PC-3 (cell line): ENCODE measurements at regions not wholly inside any gene's neighbourhood (a gene's known extent, or its start where the extent isn't known, plus 50 kb on each side); places are given as distances from the start of the nearest gene placed in this dataset.
A peak's percentile ranks its signal among the peaks of the same experiment; 100 is the strongest.

Experiments used
- ATAC-seq: fragments of 200-7000 bp; cut with Tn5 transposase; 2 replicates; pipeline ENCODE4 v1.9.1; 2020; ENCODE audit warnings: mild to moderate bottlenecking, moderate library complexity
- BruUV-seq: library from RNA; stranded (reverse); fragments of 400-500 nt; replicated peaks from 2 replicates; lab custom pipeline; 2021; lab: Mats Ljungman, UMichigan
- CTCF ChIA-PET: fragments of 300-600 bp; sonication (Branson Sonifier 250); formaldehyde crosslinking; loops from one replicate; lab custom pipeline; 2022; ENCODE audit warnings: antibody characterized with exemption; lab: Charles Lee
- POLR2A ChIA-PET: fragments of 300-600 bp; sonication (Branson Sonifier 250); formaldehyde crosslinking; loops from one replicate; lab custom pipeline; 2022; ENCODE audit warnings: antibody characterized with exemption; ENCODE audit not compliant: unreplicated experiment; lab: Charles Lee
- DNase-seq: peaks from one replicate; pipeline ENCODE4 v3.0.0-alpha.2; 2015
- H2AFZ ChIP-seq: fragments of 300-600 bp; sonication (generic); 2 replicates; pipeline ENCODE4 v1.6.0; 2016; ENCODE audit warnings: antibody characterized with exemption, low read length
- H3F3A ChIP-seq: fragments of 300-600 bp; sonication (generic); one replicate; pipeline ENCODE4 v1.6.0; 2017; ENCODE audit warnings: antibody characterized with exemption, low read length, control low read depth, mild to moderate bottlenecking; ENCODE audit not compliant: unreplicated experiment
- H3K27ac ChIP-seq: fragments of 300-600 bp; sonication (generic); 2 replicates; pipeline ENCODE4 v1.5.1; 2016; ENCODE audit warnings: mild to moderate bottlenecking, low read length
- H3K27me3 ChIP-seq: fragments of 300-600 bp; sonication (generic); 2 replicates; pipeline ENCODE4 v1.6.1; 2016; ENCODE audit warnings: low read length, mixed read lengths
- H3K36me3 ChIP-seq: fragments of 300-600 bp; sonication (generic); 2 replicates; pipeline ENCODE4 v1.6.1; 2016; ENCODE audit warnings: low read depth, mixed run types, low read length, mixed read lengths
- H3K4me1 ChIP-seq: fragments of 300-600 bp; sonication (generic); 2 replicates; pipeline ENCODE4 v1.5.1; 2016; ENCODE audit warnings: low read length; ENCODE audit not compliant: insufficient read depth
- H3K4me2 ChIP-seq: fragments of 300-600 bp; sonication (generic); 2 replicates; pipeline ENCODE4 v1.6.0; 2016; ENCODE audit warnings: low read length
- H3K4me3 ChIP-seq: fragments of 300-600 bp; sonication (generic); 2 replicates; pipeline ENCODE4 v1.5.1; 2016; ENCODE audit warnings: mild to moderate bottlenecking, low read length, mixed read lengths
- H3K79me2 ChIP-seq: fragments of 300-600 bp; sonication (generic); 2 replicates; pipeline ENCODE4 v1.6.1; 2017; ENCODE audit warnings: low read length, mixed read lengths
- H3K9ac ChIP-seq: fragments of 300-600 bp; sonication (generic); 2 replicates; pipeline ENCODE4 v1.6.0; 2016; ENCODE audit warnings: mild to moderate bottlenecking, low read length
- H3K9me2 ChIP-seq: fragments of 300-600 bp; sonication (generic); replicated peaks from 2 replicates; pipeline ENCODE4 v1.6.1; 2016; ENCODE audit warnings: mixed run types, low read length, mixed read lengths
- H3K9me3 ChIP-seq: fragments of 300-600 bp; sonication (generic); 2 replicates; pipeline ENCODE4 v1.6.1; 2016; ENCODE audit warnings: low read length, mixed read lengths
- H4K20me1 ChIP-seq: fragments of 300-600 bp; sonication (generic); 2 replicates; pipeline ENCODE4 v1.6.1; 2016; ENCODE audit warnings: low read length, mixed read lengths
- CTCF ChIP-seq: fragments of 300-600 bp; sonication (generic); conservative IDR thresholded peaks from 2 replicates; pipeline ENCODE4 v1.5.1; 2017; ENCODE audit warnings: antibody characterized with exemption, low read depth, mild to moderate bottlenecking, low read length
- EZH2 ChIP-seq: fragments of 300-600 bp; sonication (generic); IDR thresholded peaks from one replicate; pipeline ENCODE4 v1.6.1; 2017; ENCODE audit warnings: antibody characterized with exemption, mild to moderate bottlenecking, low read length; ENCODE audit not compliant: unreplicated experiment
- EZH2phosphoT487 ChIP-seq: fragments of 300-600 bp; sonication (generic); IDR thresholded peaks from 2 replicates; pipeline ENCODE4 v1.6.1; 2018; ENCODE audit warnings: mild to moderate bottlenecking, antibody characterized with exemption, low read length, borderline replicate concordance
- intact Hi-C: fragments of 100-400 bp; cut with micrococcal nuclease; formaldehyde crosslinking; loops from 2 replicates; pipeline ENCODE4 v1.9.0; 2023

GRCh38 chr2:235165136-235165535, 213.3 kb downstream of the SH3BP4 start:
- Histone ChIP-seq H3K4me2 (no peak overlapping the region), H3K36me3 (no peaks in the 10 kb centered on the region), H3K79me2 (no peaks in the 10 kb centered on the region), H3F3A (peaks cover under 1% of the 10 kb centered on the region), H3K27me3 (no peaks in the 10 kb centered on the region), H3K9me2 (no peaks in the 10 kb centered on the region), H2AFZ (no peak overlapping the region), H3K9me3 (no peaks in the 10 kb centered on the region), H3K4me1 (peaks cover 15% of the 10 kb centered on the region), H3K9ac (no peak overlapping the region), H3K4me3 (no peak overlapping the region), H3K27ac (no peak overlapping the region), H4K20me1 (no peaks in the 10 kb centered on the region)
- ATAC-seq, result no peak
- intact Hi-C loops, result no loop called here
- ChIA-PET POLR2A (no interaction called here), CTCF (no interaction called here)
- no TSS peak for BruUV-seq
- TF ChIP-seq EZH2phosphoT487, result no peak
- no peak for DNase-seq

DNA sequence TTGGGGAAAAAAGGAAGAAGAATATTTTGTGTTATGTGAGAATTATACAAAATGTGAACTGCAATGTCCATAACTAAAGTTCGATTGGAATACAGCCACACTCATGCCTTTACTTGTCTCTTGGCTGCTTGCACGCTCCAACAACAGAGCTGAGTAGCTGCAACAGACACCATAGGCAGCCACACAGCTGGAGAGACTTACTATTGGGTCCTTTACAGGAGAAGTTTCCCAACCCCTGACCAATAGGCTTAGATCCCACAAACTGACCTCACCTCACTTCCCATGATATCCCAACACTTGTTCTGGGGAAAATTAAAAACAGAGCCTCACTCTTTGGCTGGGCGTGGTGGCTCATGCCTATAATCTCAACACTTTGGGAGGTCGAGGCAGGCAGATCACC, 213.8 kb downstream of the SH3BP4 start:
- Histone ChIP-seq H2AFZ (no peak overlapping the region), H3K4me2 (no peak overlapping the region), H3K4me3 (no peak overlapping the region), H3F3A (peaks cover 5% of the 10 kb centered on the region), H3K36me3 (no peaks in the 10 kb centered on the region), H3K9me2 (no peaks in the 10 kb centered on the region), H3K9ac (no peak overlapping the region), H3K27me3 (no peaks in the 10 kb centered on the region), H4K20me1 (no peaks in the 10 kb centered on the region), H3K79me2 (no peaks in the 10 kb centered on the region), H3K4me1 (peaks cover 20% of the 10 kb centered on the region), H3K27ac (no peak overlapping the region), H3K9me3 (no peaks in the 10 kb centered on the region)
- ChIA-PET CTCF (no interaction called here), POLR2A (no interaction called here)
- intact Hi-C loops, result no loop called here
- TF ChIP-seq EZH2 (no peak), EZH2phosphoT487 (no peak), CTCF (no peak)
- DNase-seq (no peak), ATAC-seq (no peak)
- BruUV-seq, result no TSS peak

DNA sequence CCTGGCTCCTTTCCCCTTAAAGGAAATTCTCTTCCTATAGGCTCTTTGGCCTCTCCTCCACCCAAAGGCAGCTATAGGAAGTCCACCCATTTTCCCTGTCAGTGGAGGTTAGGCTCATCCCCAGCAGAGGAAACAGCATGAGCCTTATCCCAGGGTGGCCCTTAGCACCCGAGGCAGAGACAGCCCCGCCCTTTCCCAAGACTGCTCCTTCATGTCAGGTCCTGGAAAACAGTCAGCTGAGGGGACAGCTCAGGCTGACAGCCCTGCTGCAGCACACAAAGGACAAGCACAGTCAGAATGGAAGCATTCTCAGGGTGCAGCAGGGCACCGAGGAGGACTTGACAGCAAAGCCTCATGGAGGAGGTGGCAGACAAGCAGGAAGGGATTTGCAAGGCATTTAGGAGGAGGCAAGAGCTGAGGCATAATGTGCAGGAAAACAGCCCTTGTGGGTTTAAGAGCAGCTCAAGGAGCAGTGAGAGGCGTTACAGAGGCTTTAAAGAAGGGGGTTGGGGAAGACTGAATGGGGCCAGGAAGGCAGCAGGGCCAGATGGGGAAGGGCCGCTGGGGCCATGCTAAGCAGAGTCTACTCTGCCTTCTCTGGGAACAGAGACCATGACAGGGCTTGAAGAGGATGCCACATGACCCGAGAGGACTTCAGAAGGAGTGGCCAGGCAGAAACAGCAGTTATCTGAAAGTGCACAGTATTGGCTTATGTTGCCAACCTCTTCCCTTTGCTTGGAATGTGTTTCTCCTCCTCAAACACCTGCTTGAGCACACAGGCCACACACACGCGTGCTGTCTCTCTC, 216.6 kb downstream of the SH3BP4 start:
- POLR2A ChIA-PET, result no interaction called here
- Histone ChIP-seq H3K9me3 (no peaks in the 10 kb centered on the region), H3K27ac (no peak overlapping the region), H3K4me2 (no peak overlapping the region), H3K9ac (no peak overlapping the region), H3K4me3 (no peak overlapping the region), H2AFZ (no peak overlapping the region; the same call in 1 of the 2 replicates), H3K4me1 (peaks cover 36% of the 10 kb centered on the region), H3F3A (peaks cover 6% of the 10 kb centered on the region), H4K20me1 (no peaks in the 10 kb centered on the region), H3K79me2 (no peaks in the 10 kb centered on the region), H3K27me3 (no peaks in the 10 kb centered on the region), H3K36me3 (no peaks in the 10 kb centered on the region), H3K9me2 (no peaks in the 10 kb centered on the region)
- TF ChIP-seq EZH2phosphoT487, result no peak
- peak; percentile 2 for DNase-seq
- no TSS peak for BruUV-seq
- CTCF ChIA-PET, result no interaction called here
- intact Hi-C loops, result no loop called here
- ATAC-seq, result no peak
